ENCODE measurements at regions not wholly inside any gene's neighbourhood (a gene's known extent, or its start where the extent isn't known, plus 50 kb on each side); places are given as distances from the start of the nearest gene placed in this dataset.

- Histone ChIP-seq H3K14ac (replicated peaks; ENCODE audit: low read depth, low read length) (no peak overlapping the region), H4K5ac (ENCODE audit: low read depth, low read length) (no peak overlapping the region), H4K20me1 (ENCODE audit: insufficient read depth, low read length) (no peaks in the 10 kb centered on the region), H2AK9ac (replicated peaks; ENCODE audit: low read depth, low read length, poor library complexity) (no peak overlapping the region), H4K91ac (ENCODE audit: insufficient read depth, low read depth, low read length) (no peak overlapping the region), H3K27ac (ENCODE audit: insufficient read depth, low read length) (no peak overlapping the region), H2AK5ac (ENCODE audit: low read depth, low read length) (no peak overlapping the region), H4K8ac (ENCODE audit: low read depth in 2 of 2, low read length in 2 of 2) (no peak overlapping the region), H3K4me2 (ENCODE audit: low read depth, low read length) (no peak overlapping the region), H3K79me1 (ENCODE audit: low read depth in 1 of 2, low read length in 2 of 2) (no peaks in the 10 kb centered on the region), H2BK20ac (ENCODE audit: low read depth, low read length) (no peak overlapping the region), H3K36me3 (ENCODE audit: control insufficient read depth, insufficient read depth, low read length) (no peaks in the 10 kb centered on the region), H3K9me1 (ENCODE audit: insufficient read depth, low read length) (no peaks in the 10 kb centered on the region), H3K4me1 (ENCODE audit: control insufficient read depth, insufficient read depth, low read length) (no peaks in the 10 kb centered on the region), H2BK120ac (ENCODE audit: low read depth, low read length) (no peak overlapping the region), H3K9ac (ENCODE audit: low read depth, low read length) (no peak overlapping the region), H3K27me3 (ENCODE audit: control insufficient read depth, insufficient read depth, low read length) (no peaks in the 10 kb centered on the region), H3K4me3 (ENCODE audit: insufficient read depth, low read depth, low read length) (no peak overlapping the region), H3K56ac (ENCODE audit: extremely low read depth, insufficient read depth, low read length) (no peak overlapping the region), H2BK5ac (ENCODE audit: low read depth, low read length, poor library complexity, severe bottlenecking) (no peak overlapping the region), H3K18ac (ENCODE audit: low read depth, low read length) (no peak overlapping the region), H2BK15ac (ENCODE audit: low read depth, low read length) (no peak overlapping the region), H2AFZ (replicated peaks; ENCODE audit: low read length, poor library complexity) (no peak overlapping the region), H3K4ac (ENCODE audit: low read depth, low read length) (no peak overlapping the region), H3K23ac (ENCODE audit: low read depth, low read length) (no peak overlapping the region), H3K9me3 (ENCODE audit: control insufficient read depth, insufficient read depth, low read length) (0 out of 2 replicates have a peak, but pooled peaks cover 3% of the 10 kb centered on the region)
- dilution Hi-C loops (cut with HindIII; ENCODE audit: low sequenced_read_pairs, unreplicated experiment) (no loop called here), in situ Hi-C loops (cut with MboI; ENCODE audit: low sequenced_read_pairs) (no loop called here), intact Hi-C loops (cut with micrococcal nuclease) (no loop called here)
- ATAC-seq (ENCODE audit: low read depth) (no peak), DNase-seq (no peak)
- POLR2A ChIA-PET (ENCODE audit: unreplicated experiment) = no interaction called here
- no peak for TF ChIP-seq POLR2A (IDR thresholded peaks at IDR 0.05; ENCODE audit: low read depth, low read length)
- no peak for TF ChIP-seq CEBPB (IDR thresholded peaks at IDR 0.05; ENCODE audit: low read depth, low read length)
- no peak for TF ChIP-seq FOS (IDR thresholded peaks at IDR 0.05; ENCODE audit: low read depth, low read length)
- TF ChIP-seq RAD21 (IDR thresholded peaks at IDR 0.05; ENCODE audit: low read length) = no peak
- no peak for TF ChIP-seq MAFK (IDR thresholded peaks at IDR 0.05; ENCODE audit: low read depth, low read length)
- no peak for TF ChIP-seq ELK1 (IDR thresholded peaks at IDR 0.05; ENCODE audit: borderline replicate concordance, low read depth, low read length)
- TF ChIP-seq CHD1 (IDR thresholded peaks at IDR 0.05; ENCODE audit: low read depth, low read length) = no peak
- TF ChIP-seq USF2 (IDR thresholded peaks at IDR 0.05; ENCODE audit: low read depth, low read length) = no peak
- no peak for TF ChIP-seq CTCF (conservative IDR thresholded peaks at IDR 0.05; ENCODE audit: low read depth, low read length)
- TF ChIP-seq MXI1 (IDR thresholded peaks at IDR 0.05; ENCODE audit: borderline replicate concordance, low read depth, low read length) = no peak
- no peak for TF ChIP-seq MAZ (IDR thresholded peaks at IDR 0.05; ENCODE audit: borderline replicate concordance, low read depth, low read length)
- TF ChIP-seq BHLHE40 (IDR thresholded peaks at IDR 0.05; ENCODE audit: low read depth, low read length) = no peak
- no peak for TF ChIP-seq RFX5 (IDR thresholded peaks at IDR 0.05; ENCODE audit: low read depth, low read length)
- CTCF ChIA-PET = interaction anchor here (0.6 kb wide), 1 partner anchor 380 kb away, joined by 3 read pairs; no protein-coding TSS in a partner anchor
- WGBS, 2 experiments (ENCODE audit: extremely low coverage in 2 of 2, insufficient read length in 1 of 2) = no CpG with 5 or more reads among the region's 6 CpGs
- no TSS peak for BruUV-seq (replicated peaks)
Measured at GRCh38 chr10:105840288-105840770, 1199.2 kb downstream of the SORCS3 start.
